ENCODE measurements at regions not wholly inside any gene's neighbourhood (a gene's known extent, or its start where the extent isn't known, plus 50 kb on each side); places are given as distances from the start of the nearest gene placed in this dataset.

DNA sequence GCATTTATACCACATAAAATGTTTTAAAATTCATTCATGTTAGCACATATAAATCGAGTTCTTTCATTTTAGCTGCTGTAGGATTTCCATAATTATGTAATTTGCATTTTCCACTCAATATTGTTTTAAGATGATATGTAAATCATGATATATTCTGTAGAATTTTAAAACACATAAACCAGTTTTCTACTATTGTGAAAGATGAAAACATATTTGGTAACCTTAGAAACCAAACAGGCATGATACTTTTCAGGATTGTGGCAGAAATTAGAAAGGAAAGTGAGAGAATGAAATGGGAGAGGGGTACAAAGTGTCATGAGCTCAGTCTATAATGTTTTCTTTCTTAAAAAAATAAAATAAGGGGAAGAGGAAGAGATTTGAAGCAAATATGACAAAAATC, 269.3 kb downstream of the PPP1R3A start (continued):
- TF ChIP-seq, protein P1, sequence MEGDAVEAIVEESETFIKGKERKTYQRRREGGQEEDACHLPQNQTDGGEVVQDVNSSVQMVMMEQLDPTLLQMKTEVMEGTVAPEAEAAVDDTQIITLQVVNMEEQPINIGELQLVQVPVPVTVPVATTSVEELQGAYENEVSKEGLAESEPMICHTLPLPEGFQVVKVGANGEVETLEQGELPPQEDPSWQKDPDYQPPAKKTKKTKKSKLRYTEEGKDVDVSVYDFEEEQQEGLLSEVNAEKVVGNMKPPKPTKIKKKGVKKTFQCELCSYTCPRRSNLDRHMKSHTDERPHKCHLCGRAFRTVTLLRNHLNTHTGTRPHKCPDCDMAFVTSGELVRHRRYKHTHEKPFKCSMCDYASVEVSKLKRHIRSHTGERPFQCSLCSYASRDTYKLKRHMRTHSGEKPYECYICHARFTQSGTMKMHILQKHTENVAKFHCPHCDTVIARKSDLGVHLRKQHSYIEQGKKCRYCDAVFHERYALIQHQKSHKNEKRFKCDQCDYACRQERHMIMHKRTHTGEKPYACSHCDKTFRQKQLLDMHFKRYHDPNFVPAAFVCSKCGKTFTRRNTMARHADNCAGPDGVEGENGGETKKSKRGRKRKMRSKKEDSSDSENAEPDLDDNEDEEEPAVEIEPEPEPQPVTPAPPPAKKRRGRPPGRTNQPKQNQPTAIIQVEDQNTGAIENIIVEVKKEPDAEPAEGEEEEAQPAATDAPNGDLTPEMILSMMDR (IDR thresholded peaks at IDR 0.05; ENCODE audit: low read depth, low read length, missing input control) = no peak
- TF ChIP-seq FOXA2 (IDR thresholded peaks at IDR 0.05) = no peak

- H3K9ac ChIP-seq (ENCODE audit: low read depth in 1 of 2, low read length in 2 of 2) = no peak overlapping the region
- TF ChIP-seq HNF4A (conservative IDR thresholded peaks at IDR 0.05) (no peak), EGR1 (IDR thresholded peaks at IDR 0.05; ENCODE audit: low read depth in 2 of 2) (no peak), GABPA (IDR thresholded peaks at IDR 0.05 in 1 of 2, conservative IDR thresholded peaks at IDR 0.05 in 1 of 2) (no peak), HNF4G (IDR thresholded peaks at IDR 0.05) (no peak), YY1 (IDR thresholded peaks at IDR 0.05) (no peak)
- TF ChIP-seq, protein P2, sequence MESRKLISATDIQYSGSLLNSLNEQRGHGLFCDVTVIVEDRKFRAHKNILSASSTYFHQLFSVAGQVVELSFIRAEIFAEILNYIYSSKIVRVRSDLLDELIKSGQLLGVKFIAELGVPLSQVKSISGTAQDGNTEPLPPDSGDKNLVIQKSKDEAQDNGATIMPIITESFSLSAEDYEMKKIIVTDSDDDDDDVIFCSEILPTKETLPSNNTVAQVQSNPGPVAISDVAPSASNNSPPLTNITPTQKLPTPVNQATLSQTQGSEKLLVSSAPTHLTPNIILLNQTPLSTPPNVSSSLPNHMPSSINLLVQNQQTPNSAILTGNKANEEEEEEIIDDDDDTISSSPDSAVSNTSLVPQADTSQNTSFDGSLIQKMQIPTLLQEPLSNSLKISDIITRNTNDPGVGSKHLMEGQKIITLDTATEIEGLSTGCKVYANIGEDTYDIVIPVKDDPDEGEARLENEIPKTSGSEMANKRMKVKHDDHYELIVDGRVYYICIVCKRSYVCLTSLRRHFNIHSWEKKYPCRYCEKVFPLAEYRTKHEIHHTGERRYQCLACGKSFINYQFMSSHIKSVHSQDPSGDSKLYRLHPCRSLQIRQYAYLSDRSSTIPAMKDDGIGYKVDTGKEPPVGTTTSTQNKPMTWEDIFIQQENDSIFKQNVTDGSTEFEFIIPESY (IDR thresholded peaks at IDR 0.05) = no peak
- TF ChIP-seq, protein P3, sequence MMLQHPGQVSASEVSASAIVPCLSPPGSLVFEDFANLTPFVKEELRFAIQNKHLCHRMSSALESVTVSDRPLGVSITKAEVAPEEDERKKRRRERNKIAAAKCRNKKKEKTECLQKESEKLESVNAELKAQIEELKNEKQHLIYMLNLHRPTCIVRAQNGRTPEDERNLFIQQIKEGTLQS (IDR thresholded peaks at IDR 0.05) = no peak
- no peaks in the 10 kb centered on the region for H3K9me3 ChIP-seq (ENCODE audit: control insufficient read depth in 4 of 4, low read length in 3 of 4)
- no peak overlapping the region for H3K27ac ChIP-seq (ENCODE audit: low read depth in 1 of 2, low read length in 2 of 2)
- 44% methylated on average over 1 of the region's 1 CpG for WGBS
- no peaks in the 10 kb centered on the region for H3K36me3 ChIP-seq (ENCODE audit: control insufficient read depth in 4 of 4, insufficient read depth in 3 of 4, low read depth in 1 of 4, low read length in 3 of 4)
- no peaks in the 10 kb centered on the region for H3K4me1 ChIP-seq (ENCODE audit: control insufficient read depth in 4 of 4, insufficient read depth in 4 of 4, low read length in 3 of 4)
- DNase-seq (ENCODE audit: low spot score) = no peak
- H3K27me3 ChIP-seq (ENCODE audit: control insufficient read depth in 4 of 4, insufficient read depth in 4 of 4, low read length in 3 of 4) = no peaks in the 10 kb centered on the region
- no peak overlapping the region for H3K4me3 ChIP-seq (ENCODE audit: low read depth in 1 of 3, low read length in 3 of 3)
These were observed 279.6 kb downstream of the PPP1R3A start for GRCh38 chr7:113639221-113639620.

DNA sequence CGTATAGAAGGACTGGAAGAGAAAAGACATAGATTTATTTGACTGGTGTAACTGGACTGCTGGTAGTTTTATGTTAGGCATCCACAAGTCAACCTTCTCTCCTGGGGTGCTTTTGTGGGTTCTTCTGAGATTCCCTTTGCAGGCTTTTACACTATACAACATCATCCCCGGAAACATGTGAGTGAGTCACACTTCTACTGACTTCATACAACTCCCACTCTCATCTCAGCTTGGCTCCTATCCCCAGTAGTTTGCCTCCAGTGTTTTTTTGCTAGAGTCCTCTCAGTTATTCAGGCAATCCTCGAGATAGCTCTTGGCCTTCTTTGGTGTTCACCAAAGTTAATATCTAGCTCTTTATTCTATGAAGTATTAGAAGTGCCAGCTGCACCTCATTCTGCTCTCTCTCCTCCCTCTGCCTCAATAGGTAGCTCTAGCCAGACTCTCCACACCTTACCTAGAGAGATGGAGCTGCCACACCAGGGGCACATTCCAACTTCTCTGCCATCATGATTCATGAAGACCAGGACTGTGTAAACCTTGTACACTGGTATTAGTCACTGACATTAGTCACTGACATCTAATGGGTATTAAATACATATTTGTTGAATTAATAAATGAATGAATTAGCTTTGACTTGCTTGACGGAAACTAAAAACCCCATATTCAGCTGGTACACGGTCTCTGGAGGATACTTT, 281.9 kb downstream of the PPP1R3A start:
- H3K4me3 ChIP-seq (ENCODE audit: low read depth in 1 of 3, low read length in 3 of 3) = no peak overlapping the region
- H3K27ac ChIP-seq (ENCODE audit: low read depth in 1 of 2, low read length in 2 of 2) = no peak overlapping the region
- no peak for DNase-seq (ENCODE audit: low spot score)
- no peaks in the 10 kb centered on the region for H3K27me3 ChIP-seq (ENCODE audit: control insufficient read depth in 4 of 4, insufficient read depth in 4 of 4, low read length in 3 of 4)
- WGBS = 60% methylated on average over 5 of the region's 5 CpGs
- no peaks in the 10 kb centered on the region for H3K4me1 ChIP-seq (ENCODE audit: control insufficient read depth in 4 of 4, insufficient read depth in 4 of 4, low read length in 3 of 4)
- H3K9me3 ChIP-seq (ENCODE audit: control insufficient read depth in 4 of 4, low read length in 3 of 4) = no peaks in the 10 kb centered on the region
- no peak overlapping the region for H3K9ac ChIP-seq (ENCODE audit: low read depth in 1 of 2, low read length in 2 of 2)
- H3K36me3 ChIP-seq (ENCODE audit: control insufficient read depth in 4 of 4, insufficient read depth in 3 of 4, low read depth in 1 of 4, low read length in 3 of 4) = no peaks in the 10 kb centered on the region
- no peak for TF ChIP-seq GABPA (IDR thresholded peaks at IDR 0.05 in 1 of 2, conservative IDR thresholded peaks at IDR 0.05 in 1 of 2)
- no peak for TF ChIP-seq YY1 (IDR thresholded peaks at IDR 0.05)
- no peak for TF ChIP-seq EGR1 (IDR thresholded peaks at IDR 0.05; ENCODE audit: low read depth in 2 of 2)
- TF ChIP-seq, protein P4, sequence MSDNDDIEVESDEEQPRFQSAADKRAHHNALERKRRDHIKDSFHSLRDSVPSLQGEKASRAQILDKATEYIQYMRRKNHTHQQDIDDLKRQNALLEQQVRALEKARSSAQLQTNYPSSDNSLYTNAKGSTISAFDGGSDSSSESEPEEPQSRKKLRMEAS (IDR thresholded peaks at IDR 0.05) = no peak
- TF ChIP-seq FOXA1 (IDR thresholded peaks at IDR 0.05) = no peak
- TF ChIP-seq RXRA (IDR thresholded peaks at IDR 0.05) = no peak
- no peak for TF ChIP-seq HNF4A (conservative IDR thresholded peaks at IDR 0.05)
- TF ChIP-seq, protein P2 (IDR thresholded peaks at IDR 0.05) = no peak
- TF ChIP-seq, protein P1 (IDR thresholded peaks at IDR 0.05; ENCODE audit: low read depth, low read length, missing input control) = no peak
- no peak for TF ChIP-seq FOXA2 (IDR thresholded peaks at IDR 0.05)
- no peak for TF ChIP-seq NR2F2 (IDR thresholded peaks at IDR 0.05)

Data from liver (tissue), 8 donors.